Gastrocnemius medialis (tissue), 4 donors: ENCODE measurements at regions not wholly inside any gene's neighbourhood (a gene's known extent, or its start where the extent isn't known, plus 50 kb on each side); places are given as distances from the start of the nearest gene placed in this dataset.

Experiments
- ATAC-seq, 2 donors: fragments of 150-250 bp; one replicate each; pipeline ENCODE4 v1.9.1; 2016
- DNase-seq, 2 donors: peaks; one replicate each; pipeline ENCODE4 v3.0.0-alpha.2; 2019
- H3K27ac ChIP-seq, 4 donors: fragments of 200-600 bp; sonication (generic); 1 replicate in 1 of 4; 2 replicates in 3 of 4; pipeline ENCODE4 v1.5.1; 2016 to 2018; ENCODE audit warnings: mild to moderate bottlenecking in 2 of 4, moderate library complexity in 1 of 4
- H3K27me3 ChIP-seq, 3 donors: fragments of 200-600 bp; sonication (generic) in 2 of 3; 1 replicate in 1 of 3; 2 replicates in 2 of 3; pipeline versions ENCODE4 v1.5.1 to v1.6.0; 2016 to 2019; ENCODE audit warnings: mild to moderate bottlenecking in 1 of 3, moderate library complexity in 1 of 3
- H3K36me3 ChIP-seq, 2 donors: fragments of 200-600 bp; sonication (generic) in 1 of 2; one replicate each; pipeline ENCODE4 v1.5.1; 2017 to 2018
- H3K4me1 ChIP-seq, 2 donors: fragments of 200-600 bp; sonication (generic) in 1 of 2; one replicate each; pipeline ENCODE4 v1.5.1; 2016 to 2017; ENCODE audit warnings: mild to moderate bottlenecking in 2 of 2
- H3K4me3 ChIP-seq, 4 donors: fragments of 200-600 bp; sonication (generic) in 3 of 4; 1 replicate in 1 of 4; 2 replicates in 3 of 4; pipeline ENCODE4 v1.5.1; 2016 to 2019; ENCODE audit warnings: mild to moderate bottlenecking in 2 of 4
- H3K9me3 ChIP-seq, 3 donors: fragments of 200-600 bp; sonication (generic) in 2 of 3; 1 replicate in 1 of 3; 2 replicates in 2 of 3; pipeline ENCODE4 v1.5.1; 2016 to 2019
- CTCF ChIP-seq, 5 experiments: fragments of 450-650 bp in 3 of 5; fragments of 200-600 bp in 2 of 5; sonication (generic) in 2 of 5; IDR thresholded peaks in 4 of 5; conservative IDR thresholded peaks in 1 of 5; 1 replicate in 4 of 5; 2 replicates in 1 of 5; pipeline ENCODE4 v1.5.1; 2016 to 2019; ENCODE audit warnings: antibody characterized with exemption in 5 of 5, mild to moderate bottlenecking in 3 of 5, moderate library complexity in 3 of 5
- POLR2A ChIP-seq, 2 donors: fragments of 450-650 bp; IDR thresholded peaks; one replicate each; pipeline ENCODE4 v1.6.1; 2017; ENCODE audit warnings: antibody characterized with exemption in 2 of 2, mild to moderate bottlenecking in 2 of 2, moderate library complexity in 2 of 2
- in situ Hi-C, 4 donors: fragments of 200-750 bp; cut with MboI; loops; one replicate each; pipeline versions ENCODE4 v1.15.0 to v1.8.0; 2017; ENCODE audit warnings: low sequenced_read_pairs in 4 of 4
- intact Hi-C: fragments of 100-400 bp; cut with DNase I; formaldehyde crosslinking; loops from one replicate; pipeline ENCODE4 v1.15.1; 2023; ENCODE audit warnings: low total_unique reads

GRCh38 chr5:141758310-141758998, 76.4 kb upstream of the ARAP3 start:
- in situ Hi-C loops, result no loop called here

GRCh38 chr5:141757402-141757801, 75.4 kb upstream of the ARAP3 start:
- Histone ChIP-seq H3K27ac (no peak overlapping the region), H3K9me3 (no peaks in the 10 kb centered on the region), H3K4me1 (peaks cover 0 to 5% of the 10 kb centered on the region in 2 donors), H3K4me3 (no peak overlapping the region), H3K27me3 (peaks cover 21 to 31% (median 30%) of the 10 kb centered on the region in 3 donors), H3K36me3 (no peaks in the 10 kb centered on the region)
- in situ Hi-C loops (no loop called here), intact Hi-C loops (no loop called here)
- TF ChIP-seq CTCF (IDR thresholded peaks at IDR 0.05 in 4 of 5, conservative IDR thresholded peaks at IDR 0.05 in 1 of 5) (no peak), POLR2A (IDR thresholded peaks at IDR 0.05) (no peak)
- no peak for DNase-seq
- ATAC-seq, result no peak

More at GRCh38 chr5:141758310-141758998, 76.4 kb upstream of the ARAP3 start:
- Histone ChIP-seq H3K4me1 (peaks cover 0 to 5% of the 10 kb centered on the region in 2 donors), H3K27me3 (peaks cover 13 to 21% (median 21%) of the 10 kb centered on the region in 3 donors), H3K9me3 (no peaks in the 10 kb centered on the region), H3K36me3 (no peaks in the 10 kb centered on the region), H3K4me3 (no peak overlapping the region), H3K27ac (no peak overlapping the region)
- no peak for TF ChIP-seq POLR2A (IDR thresholded peaks at IDR 0.05)
- no peak for TF ChIP-seq CTCF (IDR thresholded peaks at IDR 0.05 in 4 of 5, conservative IDR thresholded peaks at IDR 0.05 in 1 of 5)
- intact Hi-C loops, result no loop called here
- DNase-seq (no peak), ATAC-seq (no peak)

- Histone ChIP-seq H3K4me3 (no peak overlapping the region), H3K36me3 (no peaks in the 10 kb centered on the region), H3K27me3 (peaks cover 22 to 33% (median 31%) of the 10 kb centered on the region in 3 donors), H3K4me1 (peaks cover 0 to 5% of the 10 kb centered on the region in 2 donors), H3K9me3 (no peaks in the 10 kb centered on the region), H3K27ac (no peak overlapping the region)
- DNase-seq, result no peak
- in situ Hi-C loops (no loop called here), intact Hi-C loops (no loop called here)
- no peak for TF ChIP-seq CTCF (IDR thresholded peaks at IDR 0.05 in 4 of 5, conservative IDR thresholded peaks at IDR 0.05 in 1 of 5)
- TF ChIP-seq POLR2A (IDR thresholded peaks at IDR 0.05), result no peak
- no peak for ATAC-seq
Observed at GRCh38 chr5:141756196-141756595, 74.2 kb upstream of the ARAP3 start.

GRCh38 chr5:141753971-141754713, 72.1 kb upstream of the ARAP3 start:
- TF ChIP-seq CTCF (IDR thresholded peaks at IDR 0.05 in 4 of 5, conservative IDR thresholded peaks at IDR 0.05 in 1 of 5), result no peak
- no peak for TF ChIP-seq POLR2A (IDR thresholded peaks at IDR 0.05)
- peaks cover 25 to 30% (median 29%) of the 10 kb centered on the region in 3 donors for H3K27me3 ChIP-seq
- intact Hi-C loops (no loop called here), in situ Hi-C loops (no loop called here)
- no peak overlapping the region for H3K27ac ChIP-seq
- H3K9me3 ChIP-seq, result no peaks in the 10 kb centered on the region
- H3K4me1 ChIP-seq, result peaks cover 0 to 5% of the 10 kb centered on the region in 2 donors
- no peaks in the 10 kb centered on the region for H3K36me3 ChIP-seq
- ATAC-seq, result no peak
- no peak overlapping the region for H3K4me3 ChIP-seq
- DNase-seq, result no peak
